ENCODE measurements at regions not wholly inside any gene's neighbourhood (a gene's known extent, or its start where the extent isn't known, plus 50 kb on each side); places are given as distances from the start of the nearest gene placed in this dataset.

DNA sequence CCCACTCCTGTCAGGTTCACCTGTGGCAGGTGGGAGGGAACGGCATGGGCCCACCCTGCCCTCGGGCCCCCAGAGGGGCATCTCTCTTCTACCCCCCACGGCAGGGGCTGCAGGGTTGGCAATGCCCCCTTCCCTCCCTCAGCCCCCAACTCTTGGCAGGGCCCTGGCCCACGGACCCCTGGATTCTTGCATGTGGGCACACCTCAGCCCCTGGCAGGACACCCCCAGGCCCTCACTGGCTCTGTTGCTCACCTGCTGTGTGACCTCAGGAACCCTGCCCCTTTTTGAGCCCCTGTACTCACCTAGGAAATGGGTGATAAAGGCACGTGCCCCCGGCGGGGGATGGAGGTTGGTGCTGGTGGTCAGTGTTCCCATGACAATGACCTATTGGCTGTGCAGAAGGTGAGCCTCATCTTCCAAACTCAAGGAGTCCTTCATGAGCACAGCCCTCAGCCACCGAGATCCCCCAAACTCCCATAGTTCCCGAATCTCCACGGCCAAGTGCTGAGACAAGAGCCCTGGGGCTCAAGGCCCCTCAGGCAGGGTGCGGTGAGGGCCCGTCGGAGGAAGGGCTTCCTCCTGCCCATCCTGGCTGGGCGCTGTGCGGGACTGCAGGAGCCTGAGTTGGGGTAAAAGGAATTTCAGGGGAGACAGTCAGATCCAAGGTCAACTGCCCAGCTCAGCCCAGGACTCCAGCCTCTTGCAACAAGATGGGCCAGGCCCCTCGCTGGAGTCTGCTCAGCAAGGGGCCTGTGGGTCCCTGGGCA, 198.2 kb downstream of the IGLL1 start:
- TF ChIP-seq, protein P1, sequence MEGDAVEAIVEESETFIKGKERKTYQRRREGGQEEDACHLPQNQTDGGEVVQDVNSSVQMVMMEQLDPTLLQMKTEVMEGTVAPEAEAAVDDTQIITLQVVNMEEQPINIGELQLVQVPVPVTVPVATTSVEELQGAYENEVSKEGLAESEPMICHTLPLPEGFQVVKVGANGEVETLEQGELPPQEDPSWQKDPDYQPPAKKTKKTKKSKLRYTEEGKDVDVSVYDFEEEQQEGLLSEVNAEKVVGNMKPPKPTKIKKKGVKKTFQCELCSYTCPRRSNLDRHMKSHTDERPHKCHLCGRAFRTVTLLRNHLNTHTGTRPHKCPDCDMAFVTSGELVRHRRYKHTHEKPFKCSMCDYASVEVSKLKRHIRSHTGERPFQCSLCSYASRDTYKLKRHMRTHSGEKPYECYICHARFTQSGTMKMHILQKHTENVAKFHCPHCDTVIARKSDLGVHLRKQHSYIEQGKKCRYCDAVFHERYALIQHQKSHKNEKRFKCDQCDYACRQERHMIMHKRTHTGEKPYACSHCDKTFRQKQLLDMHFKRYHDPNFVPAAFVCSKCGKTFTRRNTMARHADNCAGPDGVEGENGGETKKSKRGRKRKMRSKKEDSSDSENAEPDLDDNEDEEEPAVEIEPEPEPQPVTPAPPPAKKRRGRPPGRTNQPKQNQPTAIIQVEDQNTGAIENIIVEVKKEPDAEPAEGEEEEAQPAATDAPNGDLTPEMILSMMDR (IDR thresholded peaks at IDR 0.05), result no peak
- TF ChIP-seq EZH2phosphoT487 (IDR thresholded peaks at IDR 0.05) (no peak), EZH2 (IDR thresholded peaks at IDR 0.05) (no peak)

Data from neural progenitor cell (in vitro differentiated cells).